ENCODE measurements at regions not wholly inside any gene's neighbourhood (a gene's known extent, or its start where the extent isn't known, plus 50 kb on each side); places are given as distances from the start of the nearest gene placed in this dataset.

DNA sequence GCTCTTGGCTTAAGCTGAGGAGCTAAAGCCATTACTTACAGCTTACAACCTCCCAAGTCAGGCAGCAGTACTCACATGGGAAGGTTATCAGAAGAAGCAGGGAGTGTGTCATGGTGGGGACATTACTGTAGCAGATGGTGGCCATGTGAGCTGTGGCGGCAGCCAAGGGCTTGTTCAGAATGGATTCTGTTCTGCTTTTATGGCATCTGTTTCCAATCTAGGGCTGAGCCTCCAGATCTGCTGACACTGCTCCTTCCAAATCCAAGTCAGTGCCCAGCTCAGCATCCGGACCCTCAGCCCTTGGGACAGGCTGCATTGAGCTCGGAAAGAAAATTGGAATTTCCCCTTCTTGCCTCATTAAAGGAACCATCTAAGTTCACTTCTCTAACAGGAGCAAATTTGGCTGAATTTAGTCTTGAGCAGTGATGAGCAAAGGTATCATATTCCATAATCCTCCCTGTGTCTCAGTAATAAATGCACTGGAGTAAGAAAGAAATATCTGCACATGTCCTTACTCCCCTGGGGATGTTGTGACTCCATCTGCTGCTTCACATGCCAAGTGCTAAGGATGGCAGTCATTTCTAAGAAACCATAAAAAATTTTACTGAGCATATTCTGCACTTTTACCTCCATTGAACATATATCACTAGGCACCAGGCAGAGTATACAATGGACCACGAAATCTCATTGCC is 73.9 kb downstream of the KCTD12 start:
- DNase-seq = no peak
- no peaks in the 10 kb centered on the region for H3K36me3 ChIP-seq (ENCODE audit: control insufficient read depth in 2 of 2, extremely low read depth in 1 of 2, insufficient read depth in 1 of 2, low read length in 1 of 2)
- Mint-ChIP-seq H3K27me3 (peaks cover 16 to 21% of the 10 kb centered on the region in 2 donors), H3K9me3 (peaks cover 3 to 13% (median 5%) of the 10 kb centered on the region in 3 donors), H3K4me1 (no peaks in the 10 kb centered on the region), H3K36me3 (no peaks in the 10 kb centered on the region), H3K4me3 (no peak overlapping the region), H3K27ac (no peak overlapping the region)
- 53% methylated on average over 2 of the region's 4 CpGs for WGBS (ENCODE audit: insufficient coverage)
- no peak overlapping the region for H3K4me3 ChIP-seq (ENCODE audit: control insufficient read depth in 1 of 2, extremely low read depth in 1 of 2, low read length in 1 of 2)
- ATAC-seq (replicated peaks in 1 of 4) = no peak
- peaks cover 0 to 20% of the 10 kb centered on the region in 2 experiments for H3K27me3 ChIP-seq (replicated peaks in 1 of 2; ENCODE audit: control insufficient read depth in 2 of 2, extremely low read depth in 1 of 2, insufficient read depth in 2 of 2, low read length in 1 of 2)
- H3K9me3 ChIP-seq = no peaks in the 10 kb centered on the region
- H3K4me1 ChIP-seq (ENCODE audit: control insufficient read depth in 1 of 2, extremely low read depth in 1 of 2, insufficient read depth in 2 of 2, low read length in 2 of 2) = no peaks in the 10 kb centered on the region
- ChIA-PET POLR2A (no interaction called here), CTCF (no interaction called here)
- H3K27ac ChIP-seq (ENCODE audit: low read length) = no peak overlapping the region

GRCh38 chr13:76809389-76809788 is 76.8 kb downstream of the KCTD12 start:
- Mint-ChIP-seq H3K27ac (no peak overlapping the region), H3K27me3 (peaks cover 0 to 9% of the 10 kb centered on the region in 2 donors), H3K4me1 (no peaks in the 10 kb centered on the region), H3K36me3 (no peaks in the 10 kb centered on the region), H3K4me3 (no peak overlapping the region), H3K9me3 (peaks cover 3 to 13% (median 5%) of the 10 kb centered on the region in 3 donors)
- Histone ChIP-seq H3K4me3 (ENCODE audit: control insufficient read depth in 1 of 2, extremely low read depth in 1 of 2, low read length in 1 of 2) (no peak overlapping the region), H3K27ac (ENCODE audit: low read length) (no peak overlapping the region), H3K4me1 (ENCODE audit: control insufficient read depth in 1 of 2, extremely low read depth in 1 of 2, insufficient read depth in 2 of 2, low read length in 2 of 2) (no peaks in the 10 kb centered on the region), H3K9me3 (no peaks in the 10 kb centered on the region), H3K27me3 (replicated peaks in 1 of 2; ENCODE audit: control insufficient read depth in 2 of 2, extremely low read depth in 1 of 2, insufficient read depth in 2 of 2, low read length in 1 of 2) (peaks cover 0 to 11% of the 10 kb centered on the region in 2 experiments), H3K36me3 (ENCODE audit: control insufficient read depth in 2 of 2, extremely low read depth in 1 of 2, insufficient read depth in 1 of 2, low read length in 1 of 2) (no peaks in the 10 kb centered on the region)
- WGBS (ENCODE audit: insufficient coverage) = no CpG with 5 or more reads among the region's 1 CpG
- no peak for ATAC-seq (replicated peaks in 1 of 4)
- DNase-seq = no peak
- ChIA-PET CTCF (no interaction called here), POLR2A (no interaction called here)

GRCh38 chr13:76808927-76809326 is 77.3 kb downstream of the KCTD12 start:
- H3K27me3 ChIP-seq (replicated peaks in 1 of 2; ENCODE audit: control insufficient read depth in 2 of 2, extremely low read depth in 1 of 2, insufficient read depth in 2 of 2, low read length in 1 of 2) = peaks cover 0 to 9% of the 10 kb centered on the region in 2 experiments
- peaks cover 3 to 13% (median 5%) of the 10 kb centered on the region in 3 donors for H3K9me3 Mint-ChIP-seq
- H3K27me3 Mint-ChIP-seq = peaks cover 0 to 9% of the 10 kb centered on the region in 2 donors
- no CpG with 5 or more reads among the region's 2 CpGs for WGBS (ENCODE audit: insufficient coverage)
- H3K4me3 ChIP-seq (ENCODE audit: control insufficient read depth in 1 of 2, extremely low read depth in 1 of 2, low read length in 1 of 2) = no peak overlapping the region
- H3K27ac ChIP-seq (ENCODE audit: low read length) = no peak overlapping the region
- H3K4me1 ChIP-seq (ENCODE audit: control insufficient read depth in 1 of 2, extremely low read depth in 1 of 2, insufficient read depth in 2 of 2, low read length in 2 of 2) = no peaks in the 10 kb centered on the region
- no peaks in the 10 kb centered on the region for H3K36me3 ChIP-seq (ENCODE audit: control insufficient read depth in 2 of 2, extremely low read depth in 1 of 2, insufficient read depth in 1 of 2, low read length in 1 of 2)
- CTCF ChIA-PET = no interaction called here
- no peak overlapping the region for H3K4me3 Mint-ChIP-seq
- no peak for DNase-seq
- no peak for ATAC-seq (replicated peaks in 1 of 4)
- no peaks in the 10 kb centered on the region for H3K4me1 Mint-ChIP-seq
- POLR2A ChIA-PET = no interaction called here
- H3K27ac Mint-ChIP-seq = no peak overlapping the region
- H3K36me3 Mint-ChIP-seq = no peaks in the 10 kb centered on the region
- H3K9me3 ChIP-seq = no peaks in the 10 kb centered on the region

- Histone ChIP-seq H3K27me3 (replicated peaks in 1 of 2; ENCODE audit: control insufficient read depth in 2 of 2, extremely low read depth in 1 of 2, insufficient read depth in 2 of 2, low read length in 1 of 2) (peaks cover 0 to 4% of the 10 kb centered on the region in 2 experiments), H3K9me3 (no peaks in the 10 kb centered on the region), H3K27ac (ENCODE audit: low read length) (no peak overlapping the region), H3K4me1 (ENCODE audit: control insufficient read depth in 1 of 2, extremely low read depth in 1 of 2, insufficient read depth in 2 of 2, low read length in 2 of 2) (no peaks in the 10 kb centered on the region), H3K36me3 (ENCODE audit: control insufficient read depth in 2 of 2, extremely low read depth in 1 of 2, insufficient read depth in 1 of 2, low read length in 1 of 2) (no peaks in the 10 kb centered on the region), H3K4me3 (ENCODE audit: control insufficient read depth in 1 of 2, extremely low read depth in 1 of 2, low read length in 1 of 2) (no peak overlapping the region)
- no peak overlapping the region for H3K4me3 Mint-ChIP-seq
- H3K27ac Mint-ChIP-seq = no peak overlapping the region
- 81% methylated on average over 3 of the region's 4 CpGs for WGBS (ENCODE audit: insufficient coverage)
- H3K4me1 Mint-ChIP-seq = no peaks in the 10 kb centered on the region
- peaks cover 0 to 3% (median under 1%) of the 10 kb centered on the region in 3 donors for H3K9me3 Mint-ChIP-seq
- CTCF ChIA-PET = no interaction called here
- H3K36me3 Mint-ChIP-seq = no peaks in the 10 kb centered on the region
- ATAC-seq (replicated peaks in 1 of 4) = no peak
- H3K27me3 Mint-ChIP-seq = peaks cover 0 to 2% of the 10 kb centered on the region in 2 donors
- no peak for DNase-seq
- POLR2A ChIA-PET = no interaction called here
Measured at GRCh38 chr13:76804801-76805200, 81.4 kb downstream of the KCTD12 start.

GRCh38 chr13:76803831-76804230 is 82.4 kb downstream of the KCTD12 start:
- peaks cover 0 to 2% of the 10 kb centered on the region in 2 donors for H3K27me3 Mint-ChIP-seq

DNA sequence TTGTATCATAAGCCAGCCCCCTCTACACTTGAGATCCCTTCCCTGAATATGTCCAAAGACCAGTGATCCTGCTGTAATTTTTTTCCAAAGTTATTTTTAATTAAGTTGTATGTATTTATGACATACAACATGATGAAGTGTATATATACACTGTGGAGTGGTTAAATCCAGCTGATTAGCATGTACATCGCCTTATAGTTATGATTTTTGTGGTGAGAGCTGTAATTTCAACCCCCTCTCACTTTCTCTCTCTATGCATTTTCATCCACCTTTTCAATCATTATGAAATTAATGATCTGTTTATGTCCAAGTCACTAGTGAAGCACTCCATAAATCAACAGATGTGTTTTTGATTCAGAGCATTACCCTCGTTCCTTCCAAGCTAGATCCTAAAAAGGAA is 85.3 kb downstream of the KCTD12 start:
- Mint-ChIP-seq H3K9me3 (no peaks in the 10 kb centered on the region), H3K27ac (no peak overlapping the region), H3K4me3 (no peak overlapping the region), H3K4me1 (no peaks in the 10 kb centered on the region), H3K27me3 (peaks cover 0 to 5% of the 10 kb centered on the region in 2 donors), H3K36me3 (no peaks in the 10 kb centered on the region)
- ChIA-PET POLR2A (no interaction called here), CTCF (no interaction called here)
- H3K36me3 ChIP-seq (ENCODE audit: control insufficient read depth in 2 of 2, extremely low read depth in 1 of 2, insufficient read depth in 1 of 2, low read length in 1 of 2) = no peaks in the 10 kb centered on the region
- DNase-seq = no peak
- peaks cover 0 to 10% of the 10 kb centered on the region in 2 experiments for H3K27me3 ChIP-seq (replicated peaks in 1 of 2; ENCODE audit: control insufficient read depth in 2 of 2, extremely low read depth in 1 of 2, insufficient read depth in 2 of 2, low read length in 1 of 2)
- no peak overlapping the region for H3K4me3 ChIP-seq (ENCODE audit: control insufficient read depth in 1 of 2, extremely low read depth in 1 of 2, low read length in 1 of 2)
- no peak overlapping the region for H3K27ac ChIP-seq (ENCODE audit: low read length)
- no peaks in the 10 kb centered on the region for H3K4me1 ChIP-seq (ENCODE audit: control insufficient read depth in 1 of 2, extremely low read depth in 1 of 2, insufficient read depth in 2 of 2, low read length in 2 of 2)
- no peak for ATAC-seq (replicated peaks in 1 of 4)
- no peaks in the 10 kb centered on the region for H3K9me3 ChIP-seq
- no CpG with 5 or more reads among the region's 2 CpGs for WGBS (ENCODE audit: insufficient coverage)

More at GRCh38 chr13:76803831-76804230, 82.4 kb downstream of the KCTD12 start:
- Histone ChIP-seq H3K9me3 (no peaks in the 10 kb centered on the region), H3K36me3 (ENCODE audit: control insufficient read depth in 2 of 2, extremely low read depth in 1 of 2, insufficient read depth in 1 of 2, low read length in 1 of 2) (no peaks in the 10 kb centered on the region), H3K4me3 (ENCODE audit: control insufficient read depth in 1 of 2, extremely low read depth in 1 of 2, low read length in 1 of 2) (no peak overlapping the region), H3K27me3 (replicated peaks in 1 of 2; ENCODE audit: control insufficient read depth in 2 of 2, extremely low read depth in 1 of 2, insufficient read depth in 2 of 2, low read length in 1 of 2) (peaks cover 0 to 4% of the 10 kb centered on the region in 2 experiments), H3K4me1 (ENCODE audit: control insufficient read depth in 1 of 2, extremely low read depth in 1 of 2, insufficient read depth in 2 of 2, low read length in 2 of 2) (no peaks in the 10 kb centered on the region), H3K27ac (ENCODE audit: low read length) (no peak overlapping the region)
- ChIA-PET POLR2A (no interaction called here), CTCF (no interaction called here)
- WGBS (ENCODE audit: insufficient coverage) = no CpG with 5 or more reads among the region's 1 CpG
- no peaks in the 10 kb centered on the region for H3K4me1 Mint-ChIP-seq
- peaks cover 0 to 3% (median 0%) of the 10 kb centered on the region in 3 donors for H3K9me3 Mint-ChIP-seq
- DNase-seq (no peak), ATAC-seq (replicated peaks in 1 of 4) (no peak)
- no peaks in the 10 kb centered on the region for H3K36me3 Mint-ChIP-seq
- no peak overlapping the region for H3K4me3 Mint-ChIP-seq
- no peak overlapping the region for H3K27ac Mint-ChIP-seq
